ENCODE measurements at regions not wholly inside any gene's neighbourhood (a gene's known extent, or its start where the extent isn't known, plus 50 kb on each side); places are given as distances from the start of the nearest gene placed in this dataset.
A peak's percentile ranks its signal among the peaks of the same experiment; 100 is the strongest.

DNA sequence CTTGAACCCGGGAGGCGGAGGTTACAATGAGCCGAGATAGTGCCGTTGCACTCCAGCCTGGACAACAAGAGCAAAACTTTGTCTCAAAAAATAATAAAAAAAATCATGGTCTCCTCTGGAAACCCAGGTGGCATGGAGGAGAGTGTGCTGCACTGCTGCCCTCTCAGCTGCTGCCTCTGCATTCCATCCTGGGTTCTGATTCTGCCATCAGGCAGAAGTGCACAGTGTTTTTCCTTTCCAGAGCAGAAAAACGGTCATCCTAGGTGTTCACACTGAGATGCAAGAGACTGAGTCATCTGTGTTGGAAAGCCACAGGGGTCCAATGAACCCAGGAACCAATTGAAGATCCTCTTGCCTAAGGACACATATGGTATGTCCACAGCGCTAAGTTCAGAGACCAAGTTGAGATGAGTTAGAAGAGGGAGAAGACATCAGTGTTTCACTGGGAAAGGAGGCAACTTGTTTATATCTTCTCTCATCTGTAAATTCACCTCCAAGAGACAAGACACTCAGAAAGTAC is 88.8 kb upstream of the DMRT1 start:
- intact Hi-C loops (cut with micrococcal nuclease; ENCODE audit: unreplicated experiment) (no loop called here), in situ Hi-C loops (cut with HindIII; ENCODE audit: extremely low pct_ligation_motif_present, low pct_unique_long_range_greater_than_20kb) (no loop called here)
- CTCF ChIA-PET (ENCODE audit: low intra/inter-chr PET ratio, low total read pairs): no interaction called here
- Histone ChIP-seq H3K27ac (ENCODE audit: extremely low read length, insufficient read depth, low read length) (no peak overlapping the region), H3K36me3 (replicated peaks in 1 of 2; ENCODE audit: control insufficient read depth in 1 of 2, insufficient read depth in 2 of 2, low read length in 2 of 2) (peaks cover 2 to 6% of the 10 kb centered on the region in 2 experiments; a peak in 1 of 5 replicates), H2AFZ (ENCODE audit: low read length) (no peak overlapping the region), H3K4me2 (ENCODE audit: low read depth, low read length) (no peak overlapping the region), H3K79me2 (ENCODE audit: insufficient read depth, low read length) (no peaks in the 10 kb centered on the region), H3K4me3 (replicated peaks in 1 of 3; ENCODE audit: insufficient read depth in 1 of 3, low read depth in 2 of 3, low read length in 3 of 3) (no peak overlapping the region), H3K4me1 (ENCODE audit: insufficient read depth, low read length) (peaks cover 34% of the 10 kb centered on the region), H4K20me1 (ENCODE audit: insufficient read depth, low read length) (no peaks in the 10 kb centered on the region), H3K9ac (ENCODE audit: insufficient read depth, low read depth, low read length) (no peak overlapping the region), H3K27me3 (ENCODE audit: control insufficient read depth in 1 of 2, insufficient read depth in 2 of 2, low read length in 2 of 2) (no peaks in the 10 kb centered on the region), H3K9me3 (ENCODE audit: low read length) (no peaks in the 10 kb centered on the region)
- FAIRE-seq (no peak), DNase-seq (ENCODE audit: low spot score) (no peak), ATAC-seq (no peak)
- BruUV-seq (replicated peaks): no TSS peak
- 96% methylated on average over 6 of the region's 6 CpGs for WGBS (ENCODE audit: low lambda C conversion rate)
- POLR2A ChIA-PET: no interaction called here
- no peak for TF ChIP-seq MXD4 (CRISPR knock-in tag; IDR thresholded peaks at IDR 0.05)
- TF ChIP-seq PREB (CRISPR knock-in tag; IDR thresholded peaks at IDR 0.05): no peak
- no peak for TF ChIP-seq MTF1 (CRISPR knock-in tag; IDR thresholded peaks at IDR 0.05)
- no peak for TF ChIP-seq ZNF615 (CRISPR knock-in tag; IDR thresholded peaks at IDR 0.05; ENCODE audit: borderline replicate concordance)
- peak; percentile 68 for TF ChIP-seq ZBTB33 (CRISPR knock-in tag; IDR thresholded peaks at IDR 0.05)
- TF ChIP-seq TCF7 (IDR thresholded peaks at IDR 0.05; ENCODE audit: low read depth): no peak
- TF ChIP-seq ZIK1 (CRISPR knock-in tag; IDR thresholded peaks at IDR 0.05; ENCODE audit: borderline replicate concordance, low read depth): no peak
- TF ChIP-seq, protein P1, sequence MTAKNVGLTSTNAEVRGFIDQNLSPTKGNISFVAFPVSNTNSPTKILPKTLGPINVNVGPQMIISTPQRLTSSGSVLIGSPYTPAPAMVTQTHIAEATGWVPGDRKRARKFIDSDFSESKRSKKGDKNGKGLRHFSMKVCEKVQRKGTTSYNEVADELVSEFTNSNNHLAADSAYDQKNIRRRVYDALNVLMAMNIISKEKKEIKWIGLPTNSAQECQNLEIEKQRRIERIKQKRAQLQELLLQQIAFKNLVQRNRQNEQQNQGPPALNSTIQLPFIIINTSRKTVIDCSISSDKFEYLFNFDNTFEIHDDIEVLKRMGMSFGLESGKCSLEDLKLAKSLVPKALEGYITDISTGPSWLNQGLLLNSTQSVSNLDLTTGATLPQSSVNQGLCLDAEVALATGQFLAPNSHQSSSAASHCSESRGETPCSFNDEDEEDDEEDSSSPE (CRISPR knock-in tag; IDR thresholded peaks at IDR 0.05): no peak
- no peak for TF ChIP-seq GFI1 (CRISPR knock-in tag; IDR thresholded peaks at IDR 0.05; ENCODE audit: borderline replicate concordance)
- peak; percentile 61 for TF ChIP-seq FOSL2 (CRISPR knock-in tag; IDR thresholded peaks at IDR 0.05)
- TF ChIP-seq, protein P2, sequence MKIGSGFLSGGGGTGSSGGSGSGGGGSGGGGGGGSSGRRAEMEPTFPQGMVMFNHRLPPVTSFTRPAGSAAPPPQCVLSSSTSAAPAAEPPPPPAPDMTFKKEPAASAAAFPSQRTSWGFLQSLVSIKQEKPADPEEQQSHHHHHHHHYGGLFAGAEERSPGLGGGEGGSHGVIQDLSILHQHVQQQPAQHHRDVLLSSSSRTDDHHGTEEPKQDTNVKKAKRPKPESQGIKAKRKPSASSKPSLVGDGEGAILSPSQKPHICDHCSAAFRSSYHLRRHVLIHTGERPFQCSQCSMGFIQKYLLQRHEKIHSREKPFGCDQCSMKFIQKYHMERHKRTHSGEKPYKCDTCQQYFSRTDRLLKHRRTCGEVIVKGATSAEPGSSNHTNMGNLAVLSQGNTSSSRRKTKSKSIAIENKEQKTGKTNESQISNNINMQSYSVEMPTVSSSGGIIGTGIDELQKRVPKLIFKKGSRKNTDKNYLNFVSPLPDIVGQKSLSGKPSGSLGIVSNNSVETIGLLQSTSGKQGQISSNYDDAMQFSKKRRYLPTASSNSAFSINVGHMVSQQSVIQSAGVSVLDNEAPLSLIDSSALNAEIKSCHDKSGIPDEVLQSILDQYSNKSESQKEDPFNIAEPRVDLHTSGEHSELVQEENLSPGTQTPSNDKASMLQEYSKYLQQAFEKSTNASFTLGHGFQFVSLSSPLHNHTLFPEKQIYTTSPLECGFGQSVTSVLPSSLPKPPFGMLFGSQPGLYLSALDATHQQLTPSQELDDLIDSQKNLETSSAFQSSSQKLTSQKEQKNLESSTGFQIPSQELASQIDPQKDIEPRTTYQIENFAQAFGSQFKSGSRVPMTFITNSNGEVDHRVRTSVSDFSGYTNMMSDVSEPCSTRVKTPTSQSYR (CRISPR knock-in tag; IDR thresholded peaks at IDR 0.05; ENCODE audit: borderline replicate concordance): no peak
- no peak for TF ChIP-seq HNF4A (CRISPR knock-in tag; IDR thresholded peaks at IDR 0.05)
- TF ChIP-seq ETV6 (CRISPR knock-in tag; conservative IDR thresholded peaks at IDR 0.05): no peak
- TF ChIP-seq ARID2 (CRISPR knock-in tag; IDR thresholded peaks at IDR 0.05; ENCODE audit: borderline replicate concordance): no peak
- no peak for TF ChIP-seq ZNF430 (CRISPR knock-in tag; IDR thresholded peaks at IDR 0.05)
- TF ChIP-seq NBN (conservative IDR thresholded peaks at IDR 0.05): no peak
- TF ChIP-seq ZNF567 (CRISPR knock-in tag; IDR thresholded peaks at IDR 0.05; ENCODE audit: borderline replicate concordance): no peak
- no peak for TF ChIP-seq CHCHD3 (CRISPR knock-in tag; IDR thresholded peaks at IDR 0.05)

All from HepG2 (cell line).